ENCODE measurements at regions not wholly inside any gene's neighbourhood (a gene's known extent, or its start where the extent isn't known, plus 50 kb on each side); places are given as distances from the start of the nearest gene placed in this dataset.
"Not testable (repeated sequence)": the region's sequence is repeated elsewhere in the genome, so short reads cannot be mapped to it uniquely, and the experiment has no call there.

- TF ChIP-seq ZNF785 (tag by site-specific recombination; IDR thresholded peaks at IDR 0.05), result no peak
- TF ChIP-seq, protein P1, sequence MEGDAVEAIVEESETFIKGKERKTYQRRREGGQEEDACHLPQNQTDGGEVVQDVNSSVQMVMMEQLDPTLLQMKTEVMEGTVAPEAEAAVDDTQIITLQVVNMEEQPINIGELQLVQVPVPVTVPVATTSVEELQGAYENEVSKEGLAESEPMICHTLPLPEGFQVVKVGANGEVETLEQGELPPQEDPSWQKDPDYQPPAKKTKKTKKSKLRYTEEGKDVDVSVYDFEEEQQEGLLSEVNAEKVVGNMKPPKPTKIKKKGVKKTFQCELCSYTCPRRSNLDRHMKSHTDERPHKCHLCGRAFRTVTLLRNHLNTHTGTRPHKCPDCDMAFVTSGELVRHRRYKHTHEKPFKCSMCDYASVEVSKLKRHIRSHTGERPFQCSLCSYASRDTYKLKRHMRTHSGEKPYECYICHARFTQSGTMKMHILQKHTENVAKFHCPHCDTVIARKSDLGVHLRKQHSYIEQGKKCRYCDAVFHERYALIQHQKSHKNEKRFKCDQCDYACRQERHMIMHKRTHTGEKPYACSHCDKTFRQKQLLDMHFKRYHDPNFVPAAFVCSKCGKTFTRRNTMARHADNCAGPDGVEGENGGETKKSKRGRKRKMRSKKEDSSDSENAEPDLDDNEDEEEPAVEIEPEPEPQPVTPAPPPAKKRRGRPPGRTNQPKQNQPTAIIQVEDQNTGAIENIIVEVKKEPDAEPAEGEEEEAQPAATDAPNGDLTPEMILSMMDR (tag by site-specific recombination; IDR thresholded peaks at IDR 0.05), result no peak
Observed at GRCh38 chr7:149353739-149354504, 91.9 kb downstream of the ZNF783 start (continued).

DNA sequence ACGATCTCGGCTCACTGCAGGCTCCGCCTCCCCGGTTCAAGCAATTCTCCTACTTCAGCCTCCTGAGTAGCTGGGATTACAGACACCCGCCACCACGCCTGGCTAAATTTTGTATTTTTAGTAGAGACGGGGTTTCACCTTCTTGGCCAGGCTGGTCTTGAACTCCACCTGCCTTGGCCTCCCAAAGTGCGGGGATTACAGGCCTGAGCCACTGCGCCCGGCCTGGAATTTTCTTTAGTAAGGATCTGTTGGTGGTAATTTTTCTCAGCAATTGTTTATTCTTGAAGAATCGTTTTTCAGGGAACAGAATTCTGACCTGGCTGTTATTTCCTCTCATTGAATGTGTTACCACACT lies 93.0 kb downstream of the ZNF783 start:
- H3K27ac ChIP-seq (ENCODE audit: extremely low read depth, low read depth, low read length); H3K4me1 ChIP-seq (ENCODE audit: control insufficient read depth, insufficient read depth, low read length); H3K9me3 ChIP-seq (ENCODE audit: control insufficient read depth, insufficient read depth, low read depth, low read length); H3K36me3 ChIP-seq (ENCODE audit: control insufficient read depth in 2 of 2, insufficient read depth in 1 of 2, low read length in 2 of 2); H3K4me3 ChIP-seq (ENCODE audit: low read depth, low read length): not testable (repeated sequence)
- ChIA-PET POLR2A (interaction anchor here (1.7 kb wide), 1 partner anchor 20 kb away, joined by 3 read pairs; no protein-coding TSS in a partner anchor), CTCF (interaction anchor here (0.7 kb wide), 2 partner anchors 50 to 1031 kb away, joined by 3 to 4 read pairs; no protein-coding TSS in a partner anchor)
- TF ChIP-seq ZBTB20 (tag by site-specific recombination; IDR thresholded peaks at IDR 0.05) (0 out of 2 replicates have a peak, but pooled peaks have one; percentile 16), ZBTB17 (tag by site-specific recombination; IDR thresholded peaks at IDR 0.05) (peak; percentile 60)

DNA sequence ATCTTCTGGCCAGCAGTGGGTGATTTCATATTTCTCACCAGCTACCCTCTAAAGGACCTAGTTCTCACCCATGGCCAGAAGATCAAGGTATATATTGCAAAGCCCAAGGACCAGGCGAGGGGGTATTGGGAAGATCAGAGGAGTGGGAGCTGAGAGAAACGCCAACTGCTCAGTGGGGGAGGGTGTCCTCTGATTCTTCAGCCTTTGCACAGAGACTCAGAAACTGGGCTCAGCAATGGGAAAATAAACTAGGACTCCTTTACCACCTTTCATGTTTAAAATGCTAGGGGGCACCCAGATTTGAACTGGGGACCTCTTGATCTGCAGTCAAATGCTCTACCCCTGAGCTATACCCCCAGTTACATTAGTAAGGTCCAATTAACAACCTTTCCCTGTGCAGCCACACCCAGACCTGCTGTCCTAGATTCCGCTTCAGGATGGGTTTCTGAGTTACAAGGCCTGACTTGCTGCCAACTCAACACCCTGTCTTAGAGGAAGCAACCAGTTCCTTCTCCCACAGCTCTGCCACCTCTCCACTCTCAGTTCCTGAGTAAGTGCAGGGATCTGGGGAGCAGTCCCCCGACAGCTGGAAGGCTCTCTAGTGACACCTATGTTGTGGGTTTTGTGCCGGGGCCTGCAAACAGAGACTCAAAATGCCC lies 93.5 kb downstream of the ZNF783 start:
- Histone ChIP-seq H3K27ac (ENCODE audit: extremely low read depth, low read depth, low read length) (no peak overlapping the region), H3K4me1 (ENCODE audit: control insufficient read depth, insufficient read depth, low read length) (no peaks in the 10 kb centered on the region), H3K9me3 (ENCODE audit: control insufficient read depth, insufficient read depth, low read depth, low read length) (no peaks in the 10 kb centered on the region), H3K4me3 (ENCODE audit: low read depth, low read length) (no peak overlapping the region), H3K36me3 (ENCODE audit: control insufficient read depth in 2 of 2, insufficient read depth in 1 of 2, low read length in 2 of 2) (no peaks in the 10 kb centered on the region)
- ChIA-PET POLR2A (interaction anchor here (1.7 kb wide), 1 partner anchor 20 kb away, joined by 3 read pairs; no protein-coding TSS in a partner anchor), CTCF (interaction anchor here (0.7 to 2.0 kb wide), 4 partner anchors 11 to 1030 kb away, joined by 3 to 5 read pairs (median 4); no protein-coding TSS in a partner anchor)
- TF ChIP-seq ZNF2 (tag by site-specific recombination; IDR thresholded peaks at IDR 0.05) (no peak), ZNF114 (tag by site-specific recombination; IDR thresholded peaks at IDR 0.05) (no peak), ZIC2 (tag by site-specific recombination; IDR thresholded peaks at IDR 0.05) (no peak), OVOL3 (tag by site-specific recombination; IDR thresholded peaks at IDR 0.05) (no peak), GLI4 (tag by site-specific recombination; IDR thresholded peaks at IDR 0.05) (no peak), FEZF1 (tag by site-specific recombination; IDR thresholded peaks at IDR 0.05) (no peak), ZBTB17 (tag by site-specific recombination; IDR thresholded peaks at IDR 0.05) (peak; percentile 64; the same call in 1 of the 2 replicates), PRDM10 (tag by site-specific recombination; IDR thresholded peaks at IDR 0.05) (peak; percentile 71), ZNF169 (tag by site-specific recombination; IDR thresholded peaks at IDR 0.05) (no peak), ZNF23 (tag by site-specific recombination; IDR thresholded peaks at IDR 0.05; ENCODE audit: borderline replicate concordance) (no peak), IKZF3 (tag by site-specific recombination; IDR thresholded peaks at IDR 0.05) (no peak), ZNF555 (tag by site-specific recombination; conservative IDR thresholded peaks at IDR 0.05) (no peak), ZNF175 (tag by site-specific recombination; IDR thresholded peaks at IDR 0.05) (no peak), SALL2 (tag by site-specific recombination; IDR thresholded peaks at IDR 0.05; ENCODE audit: borderline replicate concordance) (0 out of 2 replicates have a peak, but pooled peaks have one; percentile 22), RBAK (tag by site-specific recombination; IDR thresholded peaks at IDR 0.05) (no peak), ZNF510 (tag by site-specific recombination; IDR thresholded peaks at IDR 0.05; ENCODE audit: insufficient replicate concordance) (no peak)
- TF ChIP-seq, protein P2, sequence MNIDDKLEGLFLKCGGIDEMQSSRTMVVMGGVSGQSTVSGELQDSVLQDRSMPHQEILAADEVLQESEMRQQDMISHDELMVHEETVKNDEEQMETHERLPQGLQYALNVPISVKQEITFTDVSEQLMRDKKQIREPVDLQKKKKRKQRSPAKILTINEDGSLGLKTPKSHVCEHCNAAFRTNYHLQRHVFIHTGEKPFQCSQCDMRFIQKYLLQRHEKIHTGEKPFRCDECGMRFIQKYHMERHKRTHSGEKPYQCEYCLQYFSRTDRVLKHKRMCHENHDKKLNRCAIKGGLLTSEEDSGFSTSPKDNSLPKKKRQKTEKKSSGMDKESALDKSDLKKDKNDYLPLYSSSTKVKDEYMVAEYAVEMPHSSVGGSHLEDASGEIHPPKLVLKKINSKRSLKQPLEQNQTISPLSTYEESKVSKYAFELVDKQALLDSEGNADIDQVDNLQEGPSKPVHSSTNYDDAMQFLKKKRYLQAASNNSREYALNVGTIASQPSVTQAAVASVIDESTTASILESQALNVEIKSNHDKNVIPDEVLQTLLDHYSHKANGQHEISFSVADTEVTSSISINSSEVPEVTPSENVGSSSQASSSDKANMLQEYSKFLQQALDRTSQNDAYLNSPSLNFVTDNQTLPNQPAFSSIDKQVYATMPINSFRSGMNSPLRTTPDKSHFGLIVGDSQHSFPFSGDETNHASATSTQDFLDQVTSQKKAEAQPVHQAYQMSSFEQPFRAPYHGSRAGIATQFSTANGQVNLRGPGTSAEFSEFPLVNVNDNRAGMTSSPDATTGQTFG (tag by site-specific recombination; IDR thresholded peaks at IDR 0.05; ENCODE audit: borderline replicate concordance), result no peak
- TF ChIP-seq, protein P3, sequence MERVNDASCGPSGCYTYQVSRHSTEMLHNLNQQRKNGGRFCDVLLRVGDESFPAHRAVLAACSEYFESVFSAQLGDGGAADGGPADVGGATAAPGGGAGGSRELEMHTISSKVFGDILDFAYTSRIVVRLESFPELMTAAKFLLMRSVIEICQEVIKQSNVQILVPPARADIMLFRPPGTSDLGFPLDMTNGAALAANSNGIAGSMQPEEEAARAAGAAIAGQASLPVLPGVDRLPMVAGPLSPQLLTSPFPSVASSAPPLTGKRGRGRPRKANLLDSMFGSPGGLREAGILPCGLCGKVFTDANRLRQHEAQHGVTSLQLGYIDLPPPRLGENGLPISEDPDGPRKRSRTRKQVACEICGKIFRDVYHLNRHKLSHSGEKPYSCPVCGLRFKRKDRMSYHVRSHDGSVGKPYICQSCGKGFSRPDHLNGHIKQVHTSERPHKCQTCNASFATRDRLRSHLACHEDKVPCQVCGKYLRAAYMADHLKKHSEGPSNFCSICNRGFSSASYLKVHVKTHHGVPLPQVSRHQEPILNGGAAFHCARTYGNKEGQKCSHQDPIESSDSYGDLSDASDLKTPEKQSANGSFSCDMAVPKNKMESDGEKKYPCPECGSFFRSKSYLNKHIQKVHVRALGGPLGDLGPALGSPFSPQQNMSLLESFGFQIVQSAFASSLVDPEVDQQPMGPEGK (tag by site-specific recombination; IDR thresholded peaks at IDR 0.05), result no peak

All from HEK293 (cell line).